GM21447 (cell line): ENCODE measurements at regions not wholly inside any gene's neighbourhood (a gene's known extent, or its start where the extent isn't known, plus 50 kb on each side); places are given as distances from the start of the nearest gene placed in this dataset.
"Not testable (repeated sequence)": the region's sequence is repeated elsewhere in the genome, so short reads cannot be mapped to it uniquely, and the experiment has no call there.

ENCODE experiments used
- ATAC-seq: cut with Tn5 transposase; IDR thresholded peaks from one replicate; pipeline ENCODE4 v1.9.1; 2021; ENCODE audit not compliant: unreplicated experiment

DNA sequence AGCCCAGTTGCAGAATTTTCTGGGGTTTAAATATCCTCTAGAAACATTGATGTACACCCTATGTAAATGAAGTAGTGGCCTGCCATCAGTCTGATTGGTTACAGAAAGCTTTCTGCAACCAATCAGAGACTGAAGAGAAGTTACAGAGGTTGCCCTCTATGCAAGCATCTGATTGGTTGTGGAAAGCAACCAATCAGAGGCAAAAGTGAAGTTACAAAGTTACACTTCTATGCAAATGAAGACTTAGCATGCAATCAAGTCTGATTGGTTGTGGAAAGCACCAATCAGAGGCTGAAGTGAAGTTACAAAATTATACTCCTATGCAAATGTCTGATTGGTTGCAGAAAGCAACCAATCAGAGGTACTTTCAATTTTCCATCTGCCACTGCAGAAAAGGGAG is 51.9 kb upstream of the USP9X start:
- no peak for ATAC-seq

DNA sequence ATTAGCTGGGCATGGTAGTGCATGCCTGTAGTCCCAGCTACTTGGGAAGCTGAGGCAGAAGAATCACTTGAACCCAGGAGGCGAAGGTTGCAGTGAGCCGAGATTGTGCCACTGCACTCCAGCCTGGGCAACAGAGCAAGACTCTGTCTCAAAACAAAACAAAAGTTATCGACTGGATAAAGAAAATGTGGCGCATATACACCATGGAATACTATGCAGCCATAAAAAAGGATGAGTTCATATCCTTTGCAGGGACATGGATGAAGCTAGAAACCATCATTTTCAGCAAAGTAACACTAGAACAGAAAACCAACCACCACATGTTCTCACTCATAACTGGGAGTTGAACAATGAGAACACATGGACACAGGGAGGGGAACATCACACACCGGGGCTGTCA is 50.3 kb upstream of the USP9X start:
- ATAC-seq = not testable (repeated sequence)
